ENCODE measurements at regions not wholly inside any gene's neighbourhood (a gene's known extent, or its start where the extent isn't known, plus 50 kb on each side); places are given as distances from the start of the nearest gene placed in this dataset.

- TF ChIP-seq ZNF462 (CRISPR knock-in tag; IDR thresholded peaks at IDR 0.05) = no peak
- no peak for TF ChIP-seq EZH2phosphoT487 (IDR thresholded peaks at IDR 0.05; ENCODE audit: unreplicated experiment)
- no peak for TF ChIP-seq ZNF331 (CRISPR knock-in tag; IDR thresholded peaks at IDR 0.05; ENCODE audit: low read depth)
- no peak for TF ChIP-seq NANOG (IDR thresholded peaks at IDR 0.05; ENCODE audit: borderline replicate concordance)
- no peak for TF ChIP-seq STAT1 (IDR thresholded peaks at IDR 0.05; ENCODE audit: unreplicated experiment)
These were observed 178.1 kb downstream of the TMEM161B start (continued) for GRCh38 chr5:88090506-88090905.

GRCh38 chr5:88089719-88090390 lies 178.8 kb downstream of the TMEM161B start:
- H3K4me3 ChIP-seq = no peak overlapping the region
- peak; percentile 21 to 47; a peak in 3 of 4 replicates for TF ChIP-seq CTCF (conservative IDR thresholded peaks at IDR 0.05; ENCODE audit: low read depth in 2 of 2)
- no peak for TF ChIP-seq STAT1 (IDR thresholded peaks at IDR 0.05; ENCODE audit: unreplicated experiment)
- H4K20me1 ChIP-seq (replicated peaks; ENCODE audit: insufficient read depth) = no peaks in the 10 kb centered on the region
- H3K4me2 ChIP-seq = no peak overlapping the region
- no peaks in the 10 kb centered on the region for H3K36me3 ChIP-seq (ENCODE audit: insufficient read depth)
- H3K4me1 Mint-ChIP-seq = peaks cover 24% of the 10 kb centered on the region
- H3K36me3 Mint-ChIP-seq (ENCODE audit: low read depth) = no peaks in the 10 kb centered on the region
- peaks cover 24% of the 10 kb centered on the region for H3K4me1 ChIP-seq (ENCODE audit: insufficient read depth)
- no peaks in the 10 kb centered on the region for H3K27me3 Mint-ChIP-seq (ENCODE audit: insufficient read depth, low read depth, poor library complexity)
- no peaks in the 10 kb centered on the region for H3K79me2 ChIP-seq (replicated peaks; ENCODE audit: insufficient read depth)
- ATAC-seq (peak; percentile 81), DNase-seq (ENCODE audit: low spot score) (peak; percentile 46)
- no peak overlapping the region for H3K4me3 Mint-ChIP-seq
- no peaks in the 10 kb centered on the region for H3K27me3 ChIP-seq (ENCODE audit: insufficient read depth)
- H3K9me3 Mint-ChIP-seq = no peaks in the 10 kb centered on the region; the same call in 2 of the 3 replicates
- no peaks in the 10 kb centered on the region for H3F3A ChIP-seq (replicated peaks; ENCODE audit: low read depth)
- no peaks in the 10 kb centered on the region for H3K9me2 ChIP-seq (ENCODE audit: insufficient read depth)
- H2AFZ ChIP-seq = no peak overlapping the region
- no peak overlapping the region for H3K27ac Mint-ChIP-seq
- H3K27ac ChIP-seq (ENCODE audit: low read depth) = no peak overlapping the region

Data from GM23338 (cell line).